Neuronal stem cell (in vitro differentiated cells): ENCODE measurements at regions not wholly inside any gene's neighbourhood (a gene's known extent, or its start where the extent isn't known, plus 50 kb on each side); places are given as distances from the start of the nearest gene placed in this dataset.

Source experiments
- DNase-seq: peaks from one replicate; pipeline ENCODE4 v3.0.0-alpha.2; 2013; ENCODE audit warnings: low spot score
- H2AFZ ChIP-seq: one replicate; pipeline ENCODE4 v1.6.1; 2013; ENCODE audit warnings: mild to moderate bottlenecking, low read length, inconsistent platforms
- H2AK5ac ChIP-seq: 2 replicates; pipeline ENCODE4 v1.6.1; 2013; ENCODE audit warnings: low read depth, mild to moderate bottlenecking, inconsistent platforms, low read length, moderate library complexity, mixed read lengths
- H2BK120ac ChIP-seq: 2 replicates; pipeline ENCODE4 v1.6.1; 2013; ENCODE audit warnings: low read depth, mild to moderate bottlenecking, inconsistent platforms, low read length, moderate library complexity, mixed read lengths
- H2BK12ac ChIP-seq: one replicate; pipeline ENCODE4 v1.6.1; 2013; ENCODE audit warnings: low read length, inconsistent platforms
- H2BK15ac ChIP-seq: 2 replicates; pipeline ENCODE4 v1.6.1; 2013; ENCODE audit warnings: mild to moderate bottlenecking, low read length, inconsistent platforms, mixed read lengths
- H2BK5ac ChIP-seq: one replicate; pipeline ENCODE4 v1.6.1; 2013; ENCODE audit warnings: inconsistent platforms, mild to moderate bottlenecking, low read length, moderate library complexity
- H3K14ac ChIP-seq: one replicate; pipeline ENCODE4 v1.6.1; 2013; ENCODE audit warnings: low read length, inconsistent platforms
- H3K18ac ChIP-seq: 2 replicates; pipeline ENCODE4 v1.6.1; 2013; ENCODE audit warnings: low read length, inconsistent platforms
- H3K23ac ChIP-seq: 2 replicates; pipeline ENCODE4 v1.6.1; 2013; ENCODE audit warnings: low read depth, mild to moderate bottlenecking, mixed read lengths, low read length, inconsistent platforms; ENCODE audit not compliant: poor library complexity
- H3K27ac ChIP-seq: replicated peaks from 3 replicates; pipeline ENCODE4 v1.5.1; 2013; ENCODE audit warnings: low read length, inconsistent platforms
- H3K27me3 ChIP-seq, 3 experiments: 2 replicates each; pipeline ENCODE4 v1.6.1; 2013; ENCODE audit warnings: low read length in 3 of 3, mild to moderate bottlenecking in 2 of 3, inconsistent platforms in 1 of 3, low read depth in 1 of 3, mixed read lengths in 1 of 3, moderate library complexity in 1 of 3; ENCODE audit not compliant: control insufficient read depth in 3 of 3, insufficient read depth in 3 of 3
- H3K36me3 ChIP-seq, 2 donors: replicated peaks in 1 of 2; 2 replicates each; pipeline ENCODE4 v1.6.1; 2013; ENCODE audit warnings: low read length in 2 of 2; ENCODE audit not compliant: control insufficient read depth in 2 of 2, insufficient read depth in 2 of 2
- H3K4ac ChIP-seq: 2 replicates; pipeline ENCODE4 v1.6.1; 2013; ENCODE audit warnings: inconsistent platforms, mild to moderate bottlenecking, low read length, moderate library complexity
- H3K4me1 ChIP-seq, 2 donors: 1 replicate in 1 of 2; 2 replicates in 1 of 2; pipeline ENCODE4 v1.6.1; 2013; ENCODE audit warnings: low read length in 2 of 2, low read depth in 1 of 2; ENCODE audit not compliant: control insufficient read depth in 2 of 2, insufficient read depth in 1 of 2
- H3K4me2 ChIP-seq: one replicate; pipeline ENCODE4 v1.6.1; 2013; ENCODE audit warnings: mild to moderate bottlenecking, low read length, inconsistent platforms; ENCODE audit not compliant: insufficient read depth, poor library complexity, severe bottlenecking
- H3K4me3 ChIP-seq, 2 donors: 2 replicates each; pipeline ENCODE4 v1.5.1; 2013; ENCODE audit warnings: low read length in 2 of 2, mild to moderate bottlenecking in 2 of 2, inconsistent platforms in 1 of 2, moderate library complexity in 1 of 2
- H3K79me1 ChIP-seq: one replicate; pipeline ENCODE4 v1.6.1; 2013; ENCODE audit warnings: low read depth, mild to moderate bottlenecking, inconsistent platforms, low read length, moderate library complexity
- H3K9ac ChIP-seq: one replicate; pipeline ENCODE4 v1.6.1; 2013; ENCODE audit warnings: mild to moderate bottlenecking, low read depth, low read length, inconsistent platforms; ENCODE audit not compliant: poor library complexity
- H3K9me3 ChIP-seq, 2 donors: replicated peaks in 1 of 2; 2 replicates each; pipeline versions ENCODE3 to v1.6.1; 2013; ENCODE audit warnings: low read length in 2 of 2, mild to moderate bottlenecking in 2 of 2, inconsistent platforms in 1 of 2, low read depth in 1 of 2, mixed read lengths in 1 of 2, moderate library complexity in 1 of 2; ENCODE audit not compliant: control insufficient read depth in 2 of 2, insufficient read depth in 1 of 2
- H4K8ac ChIP-seq: one replicate; pipeline ENCODE4 v1.6.1; 2013; ENCODE audit warnings: low read depth, mild to moderate bottlenecking, inconsistent platforms, low read length, moderate library complexity
- H4K91ac ChIP-seq: one replicate; pipeline ENCODE4 v1.6.1; 2013; ENCODE audit warnings: low read length, low read depth, mild to moderate bottlenecking, inconsistent platforms; ENCODE audit not compliant: poor library complexity
- WGBS, 2 donors: extraction: QIAGEN DNeasy Blood & Tissue Kit; methylation state at CpG; one replicate each; pipeline ENCODE4 v1.1.7; 2013; ENCODE audit warnings: missing lambda C conversion rate in 2 of 2, mixed read lengths in 1 of 2; ENCODE audit not compliant: insufficient read length in 2 of 2, insufficient replicate concordance in 1 of 2; ENCODE audit errors: extremely low coverage in 2 of 2; 5-methylcytosine and 5-hydroxymethylcytosine counted together

- H2BK120ac ChIP-seq, result no peak overlapping the region
- no peak overlapping the region for H3K14ac ChIP-seq
- no peak overlapping the region for H3K9ac ChIP-seq
- no peaks in the 10 kb centered on the region for H3K27me3 ChIP-seq
- no peak for DNase-seq
- no peak overlapping the region for H4K8ac ChIP-seq
- H3K18ac ChIP-seq, result no peak overlapping the region
- no peak overlapping the region for H3K27ac ChIP-seq
- no peaks in the 10 kb centered on the region for H3K36me3 ChIP-seq
- H4K91ac ChIP-seq, result no peak overlapping the region
- no peak overlapping the region for H3K4me2 ChIP-seq
- no peaks in the 10 kb centered on the region for H3K4me1 ChIP-seq
- H2BK15ac ChIP-seq, result no peak overlapping the region
- H2AFZ ChIP-seq, result no peak overlapping the region
- H3K23ac ChIP-seq, result no peak overlapping the region
- no peak overlapping the region for H2BK5ac ChIP-seq
- no CpG with 5 or more reads among the region's 4 CpGs for WGBS, 2 donors
- H2AK5ac ChIP-seq, result no peak overlapping the region
- no peaks in the 10 kb centered on the region for H3K9me3 ChIP-seq
- H3K4me3 ChIP-seq, result no peak overlapping the region
- no peak overlapping the region for H2BK12ac ChIP-seq
- no peak overlapping the region for H3K4ac ChIP-seq
- H3K79me1 ChIP-seq, result no peaks in the 10 kb centered on the region
Measured at GRCh38 chr16:60107871-60108270, 1373.8 kb upstream of the GOT2 start.

GRCh38 chr16:60107437-60107836 lies 1373.3 kb upstream of the GOT2 start:
- H2BK15ac ChIP-seq, result no peak overlapping the region
- H2AK5ac ChIP-seq, result no peak overlapping the region
- no peaks in the 10 kb centered on the region for H3K4me1 ChIP-seq
- no peak overlapping the region for H3K4me3 ChIP-seq
- no CpG with 5 or more reads among the region's 3 CpGs for WGBS, 2 donors
- no peak overlapping the region for H2BK12ac ChIP-seq
- no peak overlapping the region for H3K27ac ChIP-seq
- DNase-seq, result no peak
- H3K27me3 ChIP-seq, result no peaks in the 10 kb centered on the region
- no peak overlapping the region for H3K18ac ChIP-seq
- no peak overlapping the region for H2AFZ ChIP-seq
- no peak overlapping the region for H3K23ac ChIP-seq
- no peak overlapping the region for H3K4me2 ChIP-seq
- H4K8ac ChIP-seq, result no peak overlapping the region
- H3K4ac ChIP-seq, result no peak overlapping the region
- no peak overlapping the region for H4K91ac ChIP-seq
- H3K9ac ChIP-seq, result no peak overlapping the region
- no peak overlapping the region for H2BK5ac ChIP-seq
- no peak overlapping the region for H2BK120ac ChIP-seq
- no peak overlapping the region for H3K14ac ChIP-seq
- no peaks in the 10 kb centered on the region for H3K79me1 ChIP-seq
- H3K9me3 ChIP-seq, result no peaks in the 10 kb centered on the region
- no peaks in the 10 kb centered on the region for H3K36me3 ChIP-seq

- Histone ChIP-seq H3K4me2 (no peak overlapping the region), H2BK15ac (no peak overlapping the region), H4K91ac (no peak overlapping the region), H3K9me3 (no peaks in the 10 kb centered on the region), H2BK12ac (no peak overlapping the region), H3K4ac (no peak overlapping the region), H3K9ac (no peak overlapping the region), H2AFZ (no peak overlapping the region), H3K79me1 (no peaks in the 10 kb centered on the region), H3K23ac (no peak overlapping the region), H2AK5ac (no peak overlapping the region), H3K4me3 (no peak overlapping the region), H3K36me3 (no peaks in the 10 kb centered on the region), H3K18ac (no peak overlapping the region), H4K8ac (no peak overlapping the region), H3K27me3 (no peaks in the 10 kb centered on the region), H2BK5ac (no peak overlapping the region), H2BK120ac (no peak overlapping the region), H3K4me1 (no peaks in the 10 kb centered on the region), H3K27ac (no peak overlapping the region), H3K14ac (no peak overlapping the region)
- no CpG with 5 or more reads among the region's 1 CpG for WGBS, 2 donors
- no peak for DNase-seq
Measured at GRCh38 chr16:60100371-60100770, 1366.3 kb upstream of the GOT2 start.

- Histone ChIP-seq H2BK15ac (no peak overlapping the region), H3K4me1 (no peaks in the 10 kb centered on the region)
Measured at GRCh38 chr16:60091529-60091928, 1357.4 kb upstream of the GOT2 start.

More at GRCh38 chr16:60091529-60091928, 1357.4 kb upstream of the GOT2 start:
- Histone ChIP-seq H3K18ac (no peak overlapping the region), H3K36me3 (no peaks in the 10 kb centered on the region), H2AK5ac (no peak overlapping the region), H3K79me1 (no peaks in the 10 kb centered on the region), H4K8ac (no peak overlapping the region), H3K27me3 (no peaks in the 10 kb centered on the region), H2BK12ac (no peak overlapping the region), H3K9ac (no peak overlapping the region), H2BK5ac (no peak overlapping the region), H3K4me2 (no peak overlapping the region), H3K27ac (no peak overlapping the region), H3K14ac (no peak overlapping the region), H2BK120ac (no peak overlapping the region), H3K4me3 (no peak overlapping the region), H2AFZ (no peak overlapping the region), H3K23ac (no peak overlapping the region), H3K9me3 (no peaks in the 10 kb centered on the region), H4K91ac (no peak overlapping the region), H3K4ac (no peak overlapping the region)
- WGBS, 2 donors, result no CpG with 5 or more reads among the region's 3 CpGs
- DNase-seq, result no peak
